Activated T-cell treated with anti-CD3 and anti-CD28 coated beads for 1 hour (primary cell): ENCODE measurements at regions not wholly inside any gene's neighbourhood (a gene's known extent, or its start where the extent isn't known, plus 50 kb on each side); places are given as distances from the start of the nearest gene placed in this dataset.

Source experiments
- DNase-seq: peaks from one replicate; pipeline ENCODE4 v3.0.0-alpha.2; 2020; ENCODE audit warnings: low read depth

DNA sequence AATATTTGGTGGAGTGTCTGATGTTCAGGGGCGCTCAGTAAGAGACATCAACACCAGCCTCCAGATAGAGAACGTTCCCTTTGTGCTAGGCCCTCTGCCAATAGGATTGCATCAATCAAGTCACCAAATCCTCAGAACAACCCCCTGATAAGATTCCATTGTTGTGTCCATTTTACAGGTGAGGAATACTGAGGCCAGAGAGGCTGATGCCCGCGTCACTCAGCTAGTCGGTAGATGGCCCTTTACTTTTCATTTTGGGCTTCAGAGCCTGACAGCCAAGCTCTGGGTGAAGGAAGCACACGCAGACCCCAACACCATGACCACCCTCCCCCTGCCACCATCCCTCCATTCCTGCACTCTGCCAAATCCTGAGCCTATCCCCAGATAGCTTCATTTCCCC is 406.2 kb downstream of the PTPRU start:
- DNase-seq = no peak

GRCh38 chr1:29641921-29642320 is 405.6 kb downstream of the PTPRU start:
- DNase-seq = no peak

DNA sequence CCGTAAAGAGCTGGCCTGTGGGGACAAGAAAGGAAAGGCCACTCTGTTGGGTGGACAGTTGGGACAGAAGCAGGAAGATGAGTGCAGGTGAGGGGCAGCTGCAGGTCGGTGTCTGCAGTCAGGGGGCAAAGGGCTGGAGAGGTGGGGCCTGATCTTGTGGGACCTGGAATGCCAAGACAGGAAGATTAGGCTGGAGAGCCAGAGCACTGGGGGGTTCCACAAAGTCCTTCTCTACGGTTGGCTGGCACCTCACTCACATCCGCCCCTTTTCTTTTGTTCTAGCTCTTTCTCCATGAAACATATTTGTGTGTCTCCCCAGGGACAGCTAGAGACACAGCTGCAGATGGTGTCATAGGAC is 404.1 kb downstream of the PTPRU start:
- no peak for DNase-seq

- no peak for DNase-seq
Observed at GRCh38 chr1:29639741-29640427, 403.6 kb downstream of the PTPRU start.

- no peak for DNase-seq
Observed at GRCh38 chr1:29639156-29639736, 402.9 kb downstream of the PTPRU start.

DNA sequence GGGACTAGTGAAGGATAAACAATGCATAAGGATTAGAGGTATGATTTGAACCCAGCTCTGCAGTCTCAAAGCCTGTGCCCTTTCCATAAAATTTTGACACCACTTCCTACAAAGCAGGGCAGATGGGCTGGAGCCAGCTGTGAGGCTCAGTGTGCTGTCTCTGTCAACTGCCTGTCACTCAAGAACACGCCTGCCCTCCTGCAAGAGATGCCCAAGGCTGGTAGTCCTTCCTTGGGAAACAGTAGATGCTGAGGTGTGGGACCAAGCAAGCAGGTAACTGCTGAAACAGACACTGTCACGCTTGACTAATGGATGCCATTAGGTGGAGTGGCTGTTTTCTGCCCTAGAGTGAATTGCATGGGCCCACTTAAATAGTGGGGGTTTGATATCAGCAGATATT is 402.0 kb downstream of the PTPRU start:
- DNase-seq = no peak

DNA sequence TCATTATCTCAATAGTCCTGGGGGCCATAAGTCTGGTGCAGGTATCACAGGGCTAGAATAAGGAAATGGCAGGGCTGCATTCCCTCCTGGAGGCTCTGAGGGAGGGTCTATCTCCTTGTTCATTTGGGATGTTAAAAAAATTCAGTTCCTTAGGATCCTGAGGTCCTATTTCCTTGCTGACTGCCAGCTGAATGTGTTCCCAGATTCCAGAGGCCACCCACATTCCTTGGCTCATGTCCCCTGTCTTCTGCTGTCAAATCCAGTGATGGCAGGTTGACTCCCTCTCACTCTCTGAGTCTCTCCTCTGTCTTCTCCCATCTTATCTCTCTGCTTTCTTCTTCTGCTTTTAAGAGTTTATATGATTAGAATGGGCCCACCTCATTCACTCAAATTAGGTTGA is 400.6 kb downstream of the PTPRU start:
- DNase-seq = no peak

DNA sequence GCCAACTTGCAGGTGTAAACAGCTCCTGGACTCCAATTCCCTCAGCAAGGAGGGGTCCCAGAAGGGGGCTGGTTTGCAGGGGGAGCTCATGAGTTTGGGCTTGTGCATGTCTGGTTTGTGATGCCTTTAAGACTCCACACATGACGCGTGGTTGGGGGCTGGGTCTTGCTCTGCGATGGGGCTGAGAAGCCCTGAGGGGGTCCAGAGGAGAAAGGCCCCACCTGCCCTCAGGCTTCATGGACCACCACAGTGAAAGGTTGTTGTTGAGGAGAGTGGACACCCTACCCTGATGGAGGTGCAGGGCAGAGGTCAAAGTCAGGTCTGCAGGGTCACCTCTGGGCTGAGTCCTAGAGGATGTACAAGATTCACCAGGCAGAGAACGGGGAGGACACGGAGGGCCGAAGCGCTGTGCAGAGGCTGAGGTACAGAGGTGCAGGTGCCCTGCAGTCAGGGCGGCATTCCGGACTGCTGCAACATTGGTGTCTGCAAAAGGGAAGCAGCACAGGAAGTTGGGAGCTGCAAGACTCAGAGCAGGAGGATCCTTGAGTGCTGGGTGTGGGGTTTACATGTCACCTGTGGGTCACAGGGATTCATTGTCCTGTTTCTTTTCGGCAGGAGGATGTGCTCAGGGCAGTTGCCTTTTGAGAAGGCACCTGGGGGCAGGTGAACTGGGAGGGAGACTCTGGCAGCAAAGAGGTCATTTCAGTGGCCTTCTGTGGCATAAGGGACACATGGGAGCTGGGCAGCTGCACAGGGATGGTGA is 399.4 kb downstream of the PTPRU start:
- no peak for DNase-seq

- DNase-seq = no peak
Observed at GRCh38 chr1:29634746-29635335, 398.5 kb downstream of the PTPRU start.

DNA sequence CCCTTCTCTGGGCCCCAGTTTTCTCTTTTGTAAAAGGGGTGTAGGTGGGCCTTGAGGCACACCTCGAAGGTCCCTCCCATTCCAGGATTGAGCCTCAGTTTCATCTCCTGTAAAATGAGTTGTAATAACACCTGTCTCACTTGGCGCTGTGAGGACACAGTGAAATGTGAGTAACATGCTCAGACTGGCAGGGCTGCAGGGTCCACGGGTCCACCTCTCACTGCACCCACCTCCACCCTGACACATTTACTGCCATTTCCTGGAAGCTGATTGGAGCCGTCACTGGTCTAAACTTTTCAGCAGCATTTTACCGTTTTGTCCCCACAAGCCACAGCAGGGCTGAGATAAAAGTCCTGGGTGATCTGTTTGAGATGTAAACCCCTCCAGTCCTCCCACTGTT is 398.0 kb downstream of the PTPRU start:
- DNase-seq = no peak

- no peak for DNase-seq
Observed at GRCh38 chr1:29633771-29634170, 397.4 kb downstream of the PTPRU start.

DNA sequence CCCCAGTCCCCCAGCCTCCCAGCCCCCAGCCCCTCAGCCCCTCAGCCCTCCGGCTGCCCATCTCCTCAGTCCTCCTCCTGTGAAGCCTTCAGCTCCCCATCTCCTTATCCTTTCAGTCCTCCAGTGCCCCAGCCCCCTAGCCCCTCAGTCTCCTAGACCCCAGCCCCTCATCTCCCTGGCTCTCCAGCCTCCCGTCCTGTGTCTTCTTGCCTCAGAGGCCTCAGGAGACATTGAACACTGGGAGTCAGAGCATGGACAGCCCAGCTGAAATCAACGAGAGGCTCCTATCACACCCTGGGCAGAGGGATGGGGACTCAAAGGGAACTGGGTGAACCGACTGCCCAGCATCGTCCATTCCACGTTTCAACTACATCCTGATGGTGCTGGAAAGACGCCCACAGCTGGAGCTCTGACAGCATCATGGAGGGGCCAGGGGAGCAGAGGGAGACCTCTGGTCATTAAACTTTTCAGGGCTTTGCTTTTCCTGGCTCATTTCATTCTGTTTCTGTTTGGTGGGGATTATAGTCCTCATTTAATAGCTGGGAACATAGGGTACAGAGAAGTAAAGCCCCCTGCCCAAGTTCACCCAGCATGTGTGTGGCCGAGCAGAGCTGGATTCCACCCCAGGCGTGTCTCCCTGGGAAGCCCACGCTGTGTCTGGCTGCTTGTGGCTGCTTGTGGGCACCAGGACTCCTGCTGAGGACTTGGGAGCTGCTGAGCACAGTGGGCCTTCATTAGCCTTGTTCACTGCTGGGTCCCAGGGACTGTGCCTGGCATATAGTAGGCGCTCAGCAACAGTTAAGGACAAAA is 396.7 kb downstream of the PTPRU start:
- DNase-seq = no peak

DNA sequence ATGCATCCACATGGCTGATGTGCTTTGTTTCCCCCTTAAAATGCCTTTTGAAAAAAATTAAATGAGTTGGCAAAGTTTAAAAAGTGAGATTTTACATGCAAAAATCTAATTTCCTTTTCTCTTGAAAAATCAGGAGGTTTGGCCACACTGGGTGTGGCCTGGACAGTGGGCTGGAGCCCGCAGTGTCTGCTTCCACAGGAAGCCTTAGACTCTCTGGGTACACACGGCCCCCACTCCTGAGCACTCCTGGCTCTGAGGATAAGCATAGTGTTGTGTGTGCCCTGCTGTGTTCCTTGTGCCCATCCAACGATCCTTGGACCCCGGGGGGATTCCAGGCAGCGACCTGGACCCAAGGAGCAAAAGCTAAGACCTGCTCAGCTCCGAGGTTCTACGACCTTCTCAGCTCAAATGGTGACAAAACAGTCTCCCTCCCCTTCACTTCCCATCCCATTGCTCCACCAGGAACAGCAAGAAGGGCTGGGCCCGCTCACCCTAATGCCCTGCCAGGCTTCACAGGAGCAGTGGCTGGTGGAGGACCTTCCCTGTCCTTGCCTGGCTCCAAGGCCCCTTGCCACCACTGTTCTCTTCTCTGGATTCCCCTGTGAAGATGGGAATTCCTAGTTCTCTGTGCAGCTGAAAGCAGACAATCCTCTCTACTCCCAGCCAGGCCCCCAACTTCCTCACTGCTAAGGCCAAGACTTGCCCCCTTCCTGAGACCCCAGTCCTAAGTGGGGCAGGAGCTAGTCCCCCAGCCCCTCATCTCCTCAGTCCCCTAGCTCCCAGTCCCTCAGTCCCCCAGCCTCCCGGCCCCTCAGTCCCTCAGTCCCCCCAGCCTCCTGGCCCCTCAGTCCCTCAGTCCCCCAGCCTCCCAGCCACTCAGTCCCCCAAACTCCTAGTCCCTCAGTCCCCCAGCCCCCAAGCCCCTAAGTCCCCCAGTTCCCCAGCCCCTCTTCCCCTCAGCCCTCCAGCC is 395.8 kb downstream of the PTPRU start:
- DNase-seq = no peak

DNA sequence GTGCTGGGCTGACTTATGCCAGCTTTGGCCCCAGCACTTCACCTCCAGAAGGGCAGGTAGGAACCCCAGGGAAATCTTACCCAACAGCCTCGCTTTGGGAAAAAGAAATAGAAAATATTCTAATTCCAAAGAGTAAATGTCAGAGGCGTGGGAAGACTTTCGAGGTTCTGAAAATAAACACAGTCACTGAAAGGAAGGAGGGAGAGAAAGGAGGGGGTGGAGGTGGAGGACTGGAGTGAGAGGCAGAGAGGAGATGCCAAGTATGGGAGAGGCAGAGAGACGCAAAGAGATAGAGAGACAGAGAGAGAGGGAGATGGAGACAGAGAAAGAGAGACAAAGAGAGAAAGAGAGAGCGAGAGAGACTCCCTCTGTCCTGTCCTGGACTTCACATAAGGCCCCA is 395.0 kb downstream of the PTPRU start:
- no peak for DNase-seq

DNA sequence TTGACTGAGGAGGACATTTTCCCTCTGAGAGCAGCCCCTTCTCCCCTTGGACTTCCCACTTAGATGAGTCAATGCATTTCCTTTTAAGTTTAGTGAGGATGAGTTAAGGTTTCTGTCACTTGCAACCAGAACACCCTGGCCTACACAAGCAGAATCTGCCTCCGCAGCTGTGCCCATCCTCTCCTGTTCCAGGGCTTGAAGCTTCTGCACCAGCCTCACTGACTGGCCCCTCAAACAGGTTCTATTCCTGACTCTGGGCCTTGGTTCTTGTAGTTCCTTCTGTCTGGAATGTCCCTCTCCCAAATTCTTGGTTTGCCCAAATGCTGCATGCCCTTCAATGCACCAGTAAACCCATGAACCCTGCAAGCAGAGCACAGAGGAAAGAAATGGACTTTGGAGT is 394.4 kb downstream of the PTPRU start:
- DNase-seq = no peak

DNA sequence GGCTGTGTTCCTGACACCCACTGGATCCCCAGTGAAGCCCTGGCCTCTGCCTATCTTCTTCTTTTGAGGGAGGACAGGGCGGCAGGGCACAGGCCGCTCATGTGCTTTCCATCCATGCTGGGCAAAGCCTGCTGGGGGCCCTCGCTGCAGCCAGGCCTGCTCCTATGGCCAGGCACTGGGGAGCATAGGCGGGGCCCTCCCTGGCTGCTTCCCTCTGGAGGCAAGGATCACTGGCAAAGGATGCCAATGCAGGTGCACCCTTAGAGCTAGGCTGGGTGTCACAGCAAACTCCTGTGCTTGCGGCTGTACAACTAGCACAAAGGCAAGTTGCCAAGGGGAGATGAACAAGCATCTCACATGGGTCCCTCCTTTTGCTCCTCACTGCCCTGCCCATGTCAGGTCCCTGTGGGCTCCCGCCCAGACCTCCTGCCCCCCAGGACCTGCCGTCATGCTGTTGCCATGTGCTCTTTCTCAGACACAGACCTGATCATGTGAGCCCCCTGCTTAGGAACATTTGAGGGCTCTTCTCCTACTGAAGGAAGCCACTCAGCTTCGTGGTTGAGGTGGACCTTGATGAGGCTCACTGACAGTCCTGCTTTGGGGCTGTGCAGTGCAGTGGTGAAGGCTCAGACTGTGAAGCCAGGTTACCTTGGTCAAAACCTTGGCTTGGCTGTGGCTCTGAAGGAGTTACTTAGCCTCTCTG is 393.6 kb downstream of the PTPRU start:
- DNase-seq = no peak

GRCh38 chr1:29629401-29629800 is 393.1 kb downstream of the PTPRU start:
- no peak for DNase-seq

DNA sequence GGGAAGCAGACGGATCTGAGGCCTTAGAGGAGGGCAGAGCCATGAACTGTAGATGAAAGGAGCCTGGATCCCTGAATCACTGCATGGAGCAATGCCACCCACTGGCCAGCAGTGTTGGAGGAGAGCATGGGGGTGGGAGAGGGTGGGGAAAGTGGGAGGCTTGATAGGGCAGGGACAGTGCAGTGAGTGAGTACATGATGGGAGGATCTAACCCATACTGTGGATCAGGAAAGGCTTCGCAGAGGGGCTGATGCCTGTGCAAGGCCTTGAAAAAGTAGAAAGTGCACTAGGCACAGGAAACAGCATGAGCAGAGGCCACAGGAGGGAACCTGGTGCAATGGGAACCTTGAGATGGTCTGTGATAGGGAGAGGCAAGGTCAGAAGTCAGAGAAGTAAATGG is 391.9 kb downstream of the PTPRU start:
- DNase-seq = no peak

DNA sequence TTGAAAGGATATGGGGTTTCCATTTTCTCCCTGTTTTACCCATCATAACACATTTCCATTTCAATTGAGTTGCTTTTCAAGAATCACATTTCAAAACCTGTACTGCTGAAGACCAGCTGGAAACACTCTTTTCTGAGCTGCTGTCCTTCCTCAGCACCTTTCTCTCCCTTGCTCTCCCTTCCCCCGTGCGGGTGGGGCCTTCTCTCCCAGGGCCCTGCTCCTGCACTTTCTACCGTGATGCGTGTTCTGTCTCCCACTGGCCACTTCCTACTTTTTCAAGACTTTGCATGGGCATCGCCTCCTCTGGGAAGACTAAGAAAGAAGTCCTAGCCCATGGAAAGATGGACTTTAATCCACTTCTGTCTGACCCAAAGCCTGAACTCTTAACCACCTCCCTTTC is 390.4 kb downstream of the PTPRU start:
- no peak for DNase-seq

DNA sequence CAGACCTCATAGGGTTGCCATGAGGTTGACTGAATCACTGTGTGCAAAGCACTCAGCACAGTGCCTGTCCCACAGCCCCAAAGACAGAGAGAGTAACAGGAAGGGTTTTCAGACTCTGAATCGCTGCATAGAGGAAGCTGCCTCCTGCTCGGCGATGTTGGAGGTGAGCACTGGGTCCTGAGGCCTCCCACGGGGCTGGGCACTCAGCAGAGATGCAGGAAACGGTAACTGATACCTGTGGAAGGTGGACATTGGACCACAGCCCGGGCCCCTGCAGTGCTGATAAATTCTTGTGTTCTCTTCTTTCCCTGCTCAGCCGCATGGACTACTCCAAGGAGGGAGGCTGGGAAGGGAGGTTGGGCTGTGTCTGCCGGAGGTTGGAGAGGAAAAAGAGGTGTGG is 389.7 kb downstream of the PTPRU start:
- DNase-seq = no peak

DNA sequence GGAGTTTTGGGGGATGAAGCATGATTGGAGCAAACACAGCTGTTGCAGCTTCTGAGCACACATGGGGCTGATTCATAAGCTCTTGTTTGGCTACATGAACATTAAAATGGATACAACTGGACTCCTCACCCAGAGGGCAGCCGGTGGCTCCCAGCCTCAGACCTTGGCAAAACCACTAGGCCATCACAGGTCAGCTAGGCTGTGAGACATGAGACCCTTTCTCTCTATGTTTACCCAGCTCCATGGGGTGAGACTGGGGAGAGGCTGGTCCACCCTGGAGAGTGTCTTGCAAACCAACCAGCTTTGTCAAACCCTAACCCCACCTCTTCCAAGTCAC is 388.7 kb downstream of the PTPRU start:
- DNase-seq = no peak
